ENCODE measurements at regions not wholly inside any gene's neighbourhood (a gene's known extent, or its start where the extent isn't known, plus 50 kb on each side); places are given as distances from the start of the nearest gene placed in this dataset.
"Not testable (repeated sequence)": the region's sequence is repeated elsewhere in the genome, so short reads cannot be mapped to it uniquely, and the experiment has no call there.

GRCh38 chr11:104704146-104704830 lies 194.0 kb downstream of the CASP12 start:
- no peak for DNase-seq (ENCODE audit: low spot score)

GRCh38 chr11:104700609-104701008 lies 197.7 kb downstream of the CASP12 start:
- peak; percentile 45 for DNase-seq (ENCODE audit: low spot score)

GRCh38 chr11:104699981-104700380 lies 198.3 kb downstream of the CASP12 start:
- no peak for DNase-seq (ENCODE audit: low spot score)

- DNase-seq (ENCODE audit: low spot score) = no peak
Observed at GRCh38 chr11:104695065-104695463, 203.2 kb downstream of the CASP12 start.

GRCh38 chr11:104694259-104695064 lies 203.8 kb downstream of the CASP12 start:
- DNase-seq (ENCODE audit: low spot score) = no peak

GRCh38 chr11:104692751-104693150 lies 205.5 kb downstream of the CASP12 start:
- no peak for DNase-seq (ENCODE audit: low spot score)

GRCh38 chr11:104691129-104691528 lies 207.1 kb downstream of the CASP12 start:
- no peak for DNase-seq (ENCODE audit: low spot score)

GRCh38 chr11:104690241-104690640 lies 208.0 kb downstream of the CASP12 start:
- no peak for DNase-seq (ENCODE audit: low spot score)

GRCh38 chr11:104688731-104689130 lies 209.5 kb downstream of the CASP12 start:
- no peak for DNase-seq (ENCODE audit: low spot score)

GRCh38 chr11:104682206-104682605 lies 216.1 kb downstream of the CASP12 start:
- DNase-seq (ENCODE audit: low spot score) = no peak

- DNase-seq (ENCODE audit: low spot score) = no peak
Observed at GRCh38 chr11:104679258-104679657, 219.0 kb downstream of the CASP12 start.

- no peak for DNase-seq (ENCODE audit: low spot score)
Observed at GRCh38 chr11:104678408-104678807, 219.9 kb downstream of the CASP12 start.

GRCh38 chr11:104677069-104677468 lies 221.2 kb downstream of the CASP12 start:
- not testable (repeated sequence) for DNase-seq (ENCODE audit: low spot score)

GRCh38 chr11:104672897-104673296 lies 225.4 kb downstream of the CASP12 start:
- DNase-seq (ENCODE audit: low spot score) = no peak

GRCh38 chr11:104668797-104669463 lies 229.3 kb downstream of the CASP12 start:
- peak; percentile 32 for DNase-seq (ENCODE audit: low spot score)

GRCh38 chr11:104666624-104667023 lies 231.6 kb downstream of the CASP12 start:
- no peak for DNase-seq (ENCODE audit: low spot score)

- no peak for DNase-seq (ENCODE audit: low spot score)
Observed at GRCh38 chr11:104665641-104666040, 232.6 kb downstream of the CASP12 start.

GRCh38 chr11:104663190-104664140 lies 234.8 kb downstream of the CASP12 start:
- no peak for DNase-seq (ENCODE audit: low spot score)

GRCh38 chr11:104661901-104662300 lies 236.4 kb downstream of the CASP12 start:
- no peak for DNase-seq (ENCODE audit: low spot score)

GRCh38 chr11:104661471-104661870 lies 236.8 kb downstream of the CASP12 start:
- DNase-seq (ENCODE audit: low spot score) = no peak

- no peak for DNase-seq (ENCODE audit: low spot score)
Observed at GRCh38 chr11:104658177-104658576, 240.1 kb downstream of the CASP12 start.

- DNase-seq (ENCODE audit: low spot score) = peak; percentile 14
Observed at GRCh38 chr11:104657083-104657482, 241.2 kb downstream of the CASP12 start.
